ENCODE measurements at regions not wholly inside any gene's neighbourhood (a gene's known extent, or its start where the extent isn't known, plus 50 kb on each side); places are given as distances from the start of the nearest gene placed in this dataset.
A peak's percentile ranks its signal among the peaks of the same experiment; 100 is the strongest.

DNA sequence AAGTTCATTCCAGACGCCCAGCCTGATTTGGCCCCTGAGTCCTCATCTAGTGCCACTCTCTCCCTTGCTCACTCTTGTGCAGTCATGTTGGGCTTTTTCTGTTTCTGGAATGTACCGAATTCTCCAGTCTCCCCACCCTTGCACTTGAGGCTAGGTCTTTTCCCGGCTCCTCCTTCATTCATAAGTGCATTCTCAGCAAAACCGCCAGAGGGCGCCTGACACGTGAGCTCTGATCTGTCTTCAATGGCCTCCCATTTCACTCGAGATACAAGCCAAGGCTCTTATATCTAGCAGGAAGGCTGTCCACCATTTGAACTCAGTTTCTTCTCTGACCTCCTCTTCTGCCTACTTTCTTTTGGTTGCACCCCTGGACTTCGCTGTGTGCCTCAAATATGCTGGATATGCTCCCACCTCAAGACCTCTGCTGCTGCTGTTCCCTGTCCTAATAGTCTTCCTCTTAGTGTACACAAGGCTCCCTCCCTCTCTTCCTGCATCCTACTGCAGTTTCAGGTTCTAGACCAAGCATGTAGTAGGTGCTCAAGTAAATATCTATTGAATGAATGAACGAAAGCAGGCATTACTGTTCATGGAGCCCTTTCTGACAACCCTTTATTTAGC lies 568.1 kb upstream of the WWC1 start:
- TF ChIP-seq POLR2AphosphoS5 (IDR thresholded peaks at IDR 0.05), result no peak
- TF ChIP-seq, protein P1, sequence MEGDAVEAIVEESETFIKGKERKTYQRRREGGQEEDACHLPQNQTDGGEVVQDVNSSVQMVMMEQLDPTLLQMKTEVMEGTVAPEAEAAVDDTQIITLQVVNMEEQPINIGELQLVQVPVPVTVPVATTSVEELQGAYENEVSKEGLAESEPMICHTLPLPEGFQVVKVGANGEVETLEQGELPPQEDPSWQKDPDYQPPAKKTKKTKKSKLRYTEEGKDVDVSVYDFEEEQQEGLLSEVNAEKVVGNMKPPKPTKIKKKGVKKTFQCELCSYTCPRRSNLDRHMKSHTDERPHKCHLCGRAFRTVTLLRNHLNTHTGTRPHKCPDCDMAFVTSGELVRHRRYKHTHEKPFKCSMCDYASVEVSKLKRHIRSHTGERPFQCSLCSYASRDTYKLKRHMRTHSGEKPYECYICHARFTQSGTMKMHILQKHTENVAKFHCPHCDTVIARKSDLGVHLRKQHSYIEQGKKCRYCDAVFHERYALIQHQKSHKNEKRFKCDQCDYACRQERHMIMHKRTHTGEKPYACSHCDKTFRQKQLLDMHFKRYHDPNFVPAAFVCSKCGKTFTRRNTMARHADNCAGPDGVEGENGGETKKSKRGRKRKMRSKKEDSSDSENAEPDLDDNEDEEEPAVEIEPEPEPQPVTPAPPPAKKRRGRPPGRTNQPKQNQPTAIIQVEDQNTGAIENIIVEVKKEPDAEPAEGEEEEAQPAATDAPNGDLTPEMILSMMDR (IDR thresholded peaks at IDR 0.05 in 8 of 11, conservative IDR thresholded peaks at IDR 0.05 in 3 of 11), result peak; percentile 44 to 83 (median 75)
